NCI-H128 (cell line): ENCODE measurements at regions not wholly inside any gene's neighbourhood (a gene's known extent, or its start where the extent isn't known, plus 50 kb on each side); places are given as distances from the start of the nearest gene placed in this dataset.
"Not testable (repeated sequence)": the region's sequence is repeated elsewhere in the genome, so short reads cannot be mapped to it uniquely, and the experiment has no call there.

Source experiments
- DNase-seq: peaks from one replicate; lab custom pipeline; 2025; ENCODE audit not compliant: unreplicated experiment; lab: John Stamatoyannopoulos, UW

GRCh38 chr13:59064042-59064441 lies 1099.7 kb downstream of the DIAPH3 start:
- DNase-seq: no peak

GRCh38 chr13:59076386-59076785 lies 1087.3 kb downstream of the DIAPH3 start:
- DNase-seq: not testable (repeated sequence)

GRCh38 chr13:59086147-59086546 lies 1077.6 kb downstream of the DIAPH3 start:
- DNase-seq: no peak

- DNase-seq: no peak
Observed at GRCh38 chr13:59088716-59089115, 1075.0 kb downstream of the DIAPH3 start.

- DNase-seq: no peak
Observed at GRCh38 chr13:59094181-59094580, 1069.5 kb downstream of the DIAPH3 start.

- no peak for DNase-seq
Observed at GRCh38 chr13:59099182-59099974, 1064.3 kb downstream of the DIAPH3 start.

- DNase-seq: peak; percentile 57
Observed at GRCh38 chr13:59103004-59103768, 1060.5 kb downstream of the DIAPH3 start.

GRCh38 chr13:59111751-59112171 lies 1052.0 kb downstream of the DIAPH3 start:
- DNase-seq: no peak

GRCh38 chr13:59112221-59112718 lies 1051.5 kb downstream of the DIAPH3 start:
- no peak for DNase-seq

GRCh38 chr13:59119475-59119874 lies 1044.3 kb downstream of the DIAPH3 start:
- no peak for DNase-seq

- no peak for DNase-seq
Observed at GRCh38 chr13:59120297-59120843, 1043.4 kb downstream of the DIAPH3 start.

- DNase-seq: no peak
Observed at GRCh38 chr13:59121507-59121906, 1042.2 kb downstream of the DIAPH3 start.

- DNase-seq: no peak
Observed at GRCh38 chr13:59126474-59126873, 1037.3 kb downstream of the DIAPH3 start.

- DNase-seq: no peak
Observed at GRCh38 chr13:59133903-59134302, 1029.8 kb downstream of the DIAPH3 start.

GRCh38 chr13:59144700-59145099 lies 1019.0 kb downstream of the DIAPH3 start:
- DNase-seq: no peak

- DNase-seq: no peak
Observed at GRCh38 chr13:59145381-59145780, 1018.3 kb downstream of the DIAPH3 start.

GRCh38 chr13:59157181-59157580 lies 1006.5 kb downstream of the DIAPH3 start:
- DNase-seq: no peak

- no peak for DNase-seq
Observed at GRCh38 chr13:59166174-59166573, 997.6 kb downstream of the DIAPH3 start.

- DNase-seq: no peak
Observed at GRCh38 chr13:59172076-59172475, 991.7 kb downstream of the DIAPH3 start.

GRCh38 chr13:59176775-59177174 lies 987.0 kb downstream of the DIAPH3 start:
- DNase-seq: no peak

GRCh38 chr13:59178344-59178743 lies 985.4 kb downstream of the DIAPH3 start:
- DNase-seq: no peak

- no peak for DNase-seq
Observed at GRCh38 chr13:59182241-59182640, 981.5 kb downstream of the DIAPH3 start.
